AG04450 (cell line): ENCODE measurements at regions not wholly inside any gene's neighbourhood (a gene's known extent, or its start where the extent isn't known, plus 50 kb on each side); places are given as distances from the start of the nearest gene placed in this dataset.

Experiments
- CTCF ChIA-PET: fragments of 300-600, 350-600 bp; formaldehyde crosslinking; extraction: SDS; loops from one replicate; lab custom pipeline; 2022; ENCODE audit warnings: antibody characterized with exemption, inconsistent platforms; lab: Charles Lee
- POLR2A ChIA-PET: fragments of 350-600 bp; formaldehyde crosslinking; extraction: SDS; loops from one replicate; lab custom pipeline; 2021; ENCODE audit warnings: antibody characterized with exemption, inconsistent platforms; lab: Yijun Ruan, JAX
- DNase-seq: peaks from one replicate; pipeline ENCODE4 v3.0.0-alpha.2; 2011; ENCODE audit warnings: low read depth, low spot score
- H3K27ac ChIP-seq: one replicate; pipeline ENCODE4 v1.5.1; 2012; ENCODE audit warnings: low read depth, low read length, control low read depth
- H3K27me3 ChIP-seq: one replicate; pipeline ENCODE4 v1.6.0; 2012; ENCODE audit warnings: low read length; ENCODE audit not compliant: control insufficient read depth, insufficient read depth
- H3K4me3 ChIP-seq: 2 replicates; pipeline ENCODE4 v1.5.1; 2011; ENCODE audit warnings: mild to moderate bottlenecking, low read depth, low read length, control low read depth
- H3K9me3 ChIP-seq: 2 replicates; pipeline ENCODE4 v1.5.1; 2012; ENCODE audit warnings: low read length; ENCODE audit not compliant: control insufficient read depth, insufficient read depth
- CTCF ChIP-seq: IDR thresholded peaks from 2 replicates; pipeline ENCODE4 v1.5.1; 2011; ENCODE audit warnings: low read depth, low read length, control low read depth, inconsistent platforms

GRCh38 chr7:50220273-50220672, 84.2 kb upstream of the IKZF1 start:
- Histone ChIP-seq H3K9me3 (peaks cover 12% of the 10 kb centered on the region), H3K27me3 (no peaks in the 10 kb centered on the region), H3K4me3 (no peak overlapping the region), H3K27ac (no peak overlapping the region)
- no peak for DNase-seq
- ChIA-PET CTCF (no interaction called here), POLR2A (no interaction called here)
- no peak for TF ChIP-seq CTCF

GRCh38 chr7:50217821-50218281, 86.7 kb upstream of the IKZF1 start:
- H3K4me3 ChIP-seq: no peak overlapping the region
- POLR2A ChIA-PET: no interaction called here
- no peak overlapping the region for H3K27ac ChIP-seq
- H3K9me3 ChIP-seq: peaks cover 22% of the 10 kb centered on the region
- no peak for DNase-seq
- no peak for TF ChIP-seq CTCF
- H3K27me3 ChIP-seq: no peaks in the 10 kb centered on the region
- CTCF ChIA-PET: no interaction called here

- Histone ChIP-seq H3K27ac (no peak overlapping the region), H3K9me3 (peaks cover 27% of the 10 kb centered on the region), H3K27me3 (no peaks in the 10 kb centered on the region), H3K4me3 (no peak overlapping the region)
- CTCF ChIA-PET: no interaction called here
- POLR2A ChIA-PET: no interaction called here
- TF ChIP-seq CTCF: no peak
- DNase-seq: no peak
These were observed 87.1 kb upstream of the IKZF1 start for GRCh38 chr7:50217401-50217800.

- CTCF ChIA-PET: interaction anchor here (0.5 kb wide), 1 partner anchor 859 kb away, joined by 3 read pairs; no protein-coding TSS in a partner anchor
- Histone ChIP-seq H3K9me3 (peaks cover 35% of the 10 kb centered on the region), H3K27me3 (no peaks in the 10 kb centered on the region), H3K4me3 (no peak overlapping the region), H3K27ac (no peak overlapping the region)
- POLR2A ChIA-PET: no interaction called here
- DNase-seq: no peak
- no peak for TF ChIP-seq CTCF
These were observed 87.9 kb upstream of the IKZF1 start for GRCh38 chr7:50216626-50217025.

GRCh38 chr7:50214771-50215170, 89.7 kb upstream of the IKZF1 start:
- ChIA-PET CTCF (no interaction called here), POLR2A (no interaction called here)
- no peak overlapping the region for H3K27ac ChIP-seq
- DNase-seq: no peak
- no peaks in the 10 kb centered on the region for H3K27me3 ChIP-seq
- no peak for TF ChIP-seq CTCF
- no peak overlapping the region for H3K4me3 ChIP-seq
- H3K9me3 ChIP-seq: peaks cover 37% of the 10 kb centered on the region
